ENCODE measurements at regions not wholly inside any gene's neighbourhood (a gene's known extent, or its start where the extent isn't known, plus 50 kb on each side); places are given as distances from the start of the nearest gene placed in this dataset.
"Not testable (repeated sequence)": the region's sequence is repeated elsewhere in the genome, so short reads cannot be mapped to it uniquely, and the experiment has no call there.

GRCh38 chr17:22310292-22310691 lies 618.0 kb downstream of the KCNJ18 start:
- DNase-seq (ENCODE audit: low spot score), result not testable (repeated sequence)

- DNase-seq (ENCODE audit: low spot score), result no peak
Observed at GRCh38 chr17:22310717-22311686, 618.7 kb downstream of the KCNJ18 start.

- DNase-seq (ENCODE audit: low spot score), result not testable (repeated sequence)
Observed at GRCh38 chr17:22321001-22321400, 628.7 kb downstream of the KCNJ18 start.

- DNase-seq (ENCODE audit: low spot score), result not testable (repeated sequence)
Observed at GRCh38 chr17:22322893-22323550, 630.7 kb downstream of the KCNJ18 start.

GRCh38 chr17:22337467-22337866 lies 645.1 kb downstream of the KCNJ18 start:
- no peak for DNase-seq (ENCODE audit: low spot score)

GRCh38 chr17:22356603-22357002 lies 664.3 kb downstream of the KCNJ18 start:
- DNase-seq (ENCODE audit: low spot score), result not testable (repeated sequence)

DNA sequence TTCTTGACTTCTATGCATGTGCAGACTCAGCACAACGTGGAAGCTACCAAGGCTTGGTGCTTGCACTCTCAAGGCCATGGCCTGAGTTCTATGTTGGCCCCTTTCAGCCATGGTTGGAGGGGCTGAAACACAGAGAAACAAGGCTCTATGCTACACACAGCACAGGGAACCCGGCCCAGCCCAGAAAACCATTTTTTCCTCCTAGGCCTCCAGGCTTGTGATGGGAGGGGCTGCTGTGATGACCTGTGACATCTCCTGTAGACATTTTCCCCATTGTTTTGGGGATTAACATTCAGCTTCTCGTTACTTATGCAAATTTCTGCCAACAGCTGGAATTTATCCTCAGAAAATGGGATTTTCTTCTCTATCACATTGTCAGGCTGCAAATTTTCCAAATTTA lies 678.7 kb downstream of the KCNJ18 start:
- DNase-seq (ENCODE audit: low spot score), result not testable (repeated sequence)

DNA sequence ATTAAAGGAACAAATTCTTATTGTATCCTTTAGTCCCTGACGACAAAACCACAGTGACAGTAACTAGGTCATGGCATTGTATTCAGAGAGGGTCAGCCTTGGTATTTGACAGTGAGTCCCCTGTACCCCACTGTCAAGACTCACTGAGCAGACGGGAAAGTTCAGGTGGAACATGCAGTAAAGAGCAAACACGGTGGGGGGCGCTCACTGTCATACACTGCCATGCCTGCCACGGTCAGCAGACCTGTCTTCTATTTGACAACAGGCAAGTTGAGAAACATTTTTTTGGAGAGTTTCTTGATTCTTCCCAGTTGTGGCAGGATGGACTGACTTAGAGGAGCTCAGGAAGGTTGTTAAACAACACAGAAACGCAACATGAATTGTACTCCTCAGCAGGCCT lies 681.6 kb downstream of the KCNJ18 start:
- DNase-seq (ENCODE audit: low spot score), result no peak

GRCh38 chr17:22374741-22375140 lies 682.4 kb downstream of the KCNJ18 start:
- DNase-seq (ENCODE audit: low spot score), result no peak

GRCh38 chr17:22376747-22377146 lies 684.4 kb downstream of the KCNJ18 start:
- not testable (repeated sequence) for DNase-seq (ENCODE audit: low spot score)

DNA sequence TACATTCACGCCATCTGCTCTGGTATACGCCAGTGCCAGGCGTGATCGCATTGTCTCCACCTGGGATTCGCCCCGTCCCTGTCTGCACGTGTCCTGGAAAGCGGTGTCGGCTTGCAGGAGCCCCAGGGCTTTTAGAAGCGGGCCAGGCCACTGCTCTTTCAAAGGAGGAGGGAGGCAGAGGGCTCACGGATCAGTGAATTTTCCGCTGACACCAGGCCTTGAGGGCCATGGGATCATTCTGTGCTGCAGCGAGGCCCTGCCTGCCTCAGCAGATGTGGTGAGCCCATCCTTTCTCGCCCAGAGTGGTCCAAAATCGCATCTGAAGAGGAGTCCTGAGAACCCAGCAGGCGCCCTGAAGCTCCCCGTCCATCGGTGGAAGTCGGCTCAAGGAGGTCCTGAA lies 686.4 kb downstream of the KCNJ18 start:
- not testable (repeated sequence) for DNase-seq (ENCODE audit: low spot score)

GRCh38 chr17:22381589-22381988 lies 689.3 kb downstream of the KCNJ18 start:
- not testable (repeated sequence) for DNase-seq (ENCODE audit: low spot score)

DNA sequence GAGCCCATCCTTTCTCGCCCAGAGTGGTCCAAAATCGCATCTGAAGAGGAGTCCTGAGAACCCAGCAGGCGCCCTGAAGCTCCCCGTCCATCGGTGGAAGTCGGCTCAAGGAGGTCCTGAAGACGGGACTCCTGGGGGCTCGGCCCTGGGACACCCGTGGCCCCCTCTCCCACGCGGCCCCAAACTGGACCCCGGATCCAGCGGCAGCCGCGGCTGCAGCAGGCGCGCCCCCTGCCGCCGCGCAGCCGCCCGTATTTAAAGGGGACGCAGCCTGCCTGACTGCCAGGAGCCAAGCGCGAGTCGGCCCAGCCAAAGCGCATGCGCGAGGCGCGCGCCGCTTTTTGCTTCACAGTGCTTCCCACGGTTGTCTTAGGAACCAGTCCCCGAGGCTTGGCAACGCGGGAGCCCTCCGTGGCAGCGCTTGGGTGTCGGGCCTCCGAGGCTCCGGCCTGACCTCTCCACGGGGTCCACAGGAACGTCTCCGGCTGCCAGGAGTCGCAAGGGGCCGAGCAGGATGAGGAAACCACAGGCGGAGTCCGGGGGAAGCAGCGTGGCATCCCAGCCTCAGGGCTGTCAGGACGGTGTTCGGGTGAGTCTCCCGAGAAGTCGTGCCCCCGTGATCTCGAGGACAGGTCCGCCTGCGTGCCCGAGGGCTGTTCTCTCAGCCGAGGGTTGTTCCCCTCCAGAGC lies 691.6 kb downstream of the KCNJ18 start:
- DNase-seq (ENCODE audit: low spot score), result not testable (repeated sequence)

DNA sequence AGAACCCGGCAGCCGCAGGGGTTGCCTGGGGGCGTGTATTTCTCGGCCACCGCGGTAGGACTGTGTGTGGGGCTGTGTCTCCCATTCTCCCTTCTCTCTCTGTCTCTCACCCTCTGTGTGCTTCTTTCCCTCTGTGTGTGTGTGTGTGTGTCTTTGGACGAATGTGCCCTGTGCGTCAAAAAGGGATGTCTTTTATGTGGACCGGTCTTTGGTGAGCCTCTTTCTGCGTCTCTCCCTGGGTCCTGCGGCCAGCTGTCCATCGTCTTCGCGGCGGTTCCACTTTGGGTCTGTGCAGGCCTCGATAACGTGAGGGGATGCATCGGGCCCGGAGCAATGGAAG lies 692.1 kb downstream of the KCNJ18 start:
- DNase-seq (ENCODE audit: low spot score), result not testable (repeated sequence)

- not testable (repeated sequence) for DNase-seq (ENCODE audit: low spot score)
Observed at GRCh38 chr17:22398446-22398845, 706.1 kb downstream of the KCNJ18 start.

DNA sequence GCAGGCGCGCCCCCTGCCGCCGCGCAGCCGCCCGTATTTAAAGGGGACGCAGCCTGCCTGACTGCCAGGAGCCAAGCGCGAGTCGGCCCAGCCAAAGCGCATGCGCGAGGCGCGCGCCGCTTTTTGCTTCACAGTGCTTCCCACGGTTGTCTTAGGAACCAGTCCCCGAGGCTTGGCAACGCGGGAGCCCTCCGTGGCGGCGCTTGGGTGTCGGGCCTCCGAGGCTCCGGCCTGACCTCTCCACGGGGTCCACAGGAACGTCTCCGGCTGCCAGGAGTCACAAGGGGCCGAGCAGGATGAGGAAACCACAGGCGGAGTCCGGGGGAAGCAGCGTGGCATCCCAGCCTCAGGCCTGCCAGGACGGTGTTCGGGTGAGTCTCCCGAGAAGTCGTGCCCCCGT lies 706.7 kb downstream of the KCNJ18 start:
- DNase-seq (ENCODE audit: low spot score), result not testable (repeated sequence)

- DNase-seq (ENCODE audit: low spot score), result not testable (repeated sequence)
Observed at GRCh38 chr17:22405080-22405479, 712.8 kb downstream of the KCNJ18 start.

DNA sequence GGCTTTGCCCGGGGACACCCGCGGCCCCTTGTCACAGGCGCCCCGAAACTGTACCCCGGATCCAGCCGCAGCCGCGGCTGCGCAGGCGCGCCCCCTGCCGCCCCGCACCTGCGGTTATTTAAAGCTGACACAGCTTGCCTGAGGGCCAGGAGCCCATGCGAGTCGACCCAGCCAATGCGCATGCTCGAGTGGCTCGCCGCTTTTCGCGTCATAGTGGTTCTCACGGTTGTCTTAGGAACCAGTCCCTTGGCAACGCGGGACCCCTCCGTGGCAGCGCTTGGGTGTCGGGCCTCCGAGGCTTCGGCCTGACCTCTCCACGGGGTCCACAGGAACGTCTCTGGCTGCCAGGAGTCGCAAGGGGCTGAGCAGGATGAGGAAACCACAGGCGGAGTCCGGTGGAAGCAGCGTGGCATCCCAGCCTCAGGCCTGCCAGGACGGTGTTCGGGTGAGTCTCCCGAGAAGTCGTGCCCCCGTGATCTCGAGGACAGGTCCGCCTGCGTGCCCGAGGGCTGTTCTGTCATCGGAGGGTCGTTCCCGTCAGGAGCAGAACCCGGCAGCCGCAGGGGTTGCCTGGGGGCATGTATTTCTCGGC lies 716.9 kb downstream of the KCNJ18 start:
- no peak for DNase-seq (ENCODE audit: low spot score)

GRCh38 chr17:22410136-22410535 lies 717.8 kb downstream of the KCNJ18 start:
- no peak for DNase-seq (ENCODE audit: low spot score)

- DNase-seq (ENCODE audit: low spot score), result no peak
Observed at GRCh38 chr17:22411185-22411784, 719.0 kb downstream of the KCNJ18 start.

DNA sequence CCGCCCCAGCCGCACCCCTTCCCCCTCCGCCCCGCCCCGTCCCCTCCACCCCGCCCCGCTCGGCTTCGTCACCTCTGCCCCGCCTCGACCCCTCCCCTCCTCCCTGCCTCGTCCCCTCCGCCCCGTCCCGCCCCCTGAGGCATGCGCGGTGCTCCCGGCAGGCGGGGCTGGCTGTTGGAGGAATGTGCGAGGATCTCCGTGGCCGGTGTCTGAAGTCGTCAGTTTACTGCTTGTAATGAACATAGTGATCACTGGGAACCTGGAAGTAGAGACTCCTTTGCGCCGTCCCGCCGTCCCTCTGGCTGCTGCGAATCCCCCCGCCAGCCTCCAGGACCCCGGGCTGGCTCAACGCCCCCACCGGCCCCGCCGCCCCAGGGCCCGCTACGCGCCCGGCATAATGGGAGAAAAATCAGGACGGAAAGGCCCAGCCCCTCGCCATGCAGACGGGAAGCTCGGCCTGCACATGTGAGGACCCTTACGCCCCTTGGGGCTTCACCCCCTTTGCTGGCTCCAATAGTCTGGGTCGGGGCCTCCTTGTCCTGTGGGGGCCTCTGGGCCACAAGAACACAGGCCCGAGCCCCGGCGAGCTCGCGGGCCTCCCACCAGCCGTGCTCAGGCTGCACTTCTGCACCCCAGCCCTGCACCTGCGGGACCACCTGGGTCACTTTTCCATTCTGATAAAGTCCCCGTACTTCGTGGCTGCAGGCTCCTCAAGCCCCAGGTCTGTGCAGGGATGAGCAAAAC lies 743.1 kb downstream of the KCNJ18 start:
- DNase-seq (ENCODE audit: low spot score), result no peak
